ENCODE measurements at regions not wholly inside any gene's neighbourhood (a gene's known extent, or its start where the extent isn't known, plus 50 kb on each side); places are given as distances from the start of the nearest gene placed in this dataset.

DNA sequence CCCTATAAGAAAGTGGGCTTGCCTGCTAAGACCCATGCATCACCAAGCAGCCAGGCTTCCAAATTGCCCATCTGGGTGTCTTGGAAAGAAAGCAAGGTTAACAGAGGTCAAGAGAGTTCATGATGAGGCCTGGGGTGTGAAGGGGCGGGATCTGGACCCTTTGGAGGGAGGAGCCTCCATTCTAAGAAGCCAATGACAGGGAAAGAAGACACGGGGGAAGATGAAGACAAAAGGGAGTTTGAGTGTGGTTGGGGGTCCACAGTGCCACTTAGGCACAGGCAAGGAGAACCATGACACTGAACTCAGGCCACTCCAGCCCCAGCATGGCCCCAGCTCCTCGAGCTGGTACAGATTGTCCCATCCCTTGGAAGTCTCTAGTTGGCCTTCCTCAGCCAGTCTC, 350.2 kb upstream of the TSHZ3 start:
- no peak for DNase-seq (ENCODE audit: low read depth in 2 of 2, low spot score in 1 of 2)

DNA sequence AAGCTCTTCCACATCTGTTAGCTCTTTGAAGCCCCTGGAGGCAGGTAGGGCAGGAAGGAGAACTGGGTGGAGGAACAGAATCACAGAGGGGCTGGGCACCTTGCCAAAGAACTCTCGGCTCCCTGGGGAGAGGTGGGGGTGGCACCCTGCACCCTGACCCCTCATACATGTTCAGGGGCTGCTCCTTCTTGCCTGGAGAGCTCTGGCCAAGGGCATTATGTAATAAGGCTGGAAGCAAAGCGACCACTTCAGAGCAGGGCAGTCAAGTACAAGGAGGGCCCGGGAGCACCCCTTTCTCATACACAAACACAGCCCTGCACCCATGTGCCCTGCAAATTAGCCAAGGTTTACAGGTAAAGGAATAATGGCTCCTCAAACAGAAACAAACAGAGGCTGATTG, 351.9 kb upstream of the TSHZ3 start:
- DNase-seq (ENCODE audit: low read depth in 2 of 2, low spot score in 1 of 2) = no peak

DNA sequence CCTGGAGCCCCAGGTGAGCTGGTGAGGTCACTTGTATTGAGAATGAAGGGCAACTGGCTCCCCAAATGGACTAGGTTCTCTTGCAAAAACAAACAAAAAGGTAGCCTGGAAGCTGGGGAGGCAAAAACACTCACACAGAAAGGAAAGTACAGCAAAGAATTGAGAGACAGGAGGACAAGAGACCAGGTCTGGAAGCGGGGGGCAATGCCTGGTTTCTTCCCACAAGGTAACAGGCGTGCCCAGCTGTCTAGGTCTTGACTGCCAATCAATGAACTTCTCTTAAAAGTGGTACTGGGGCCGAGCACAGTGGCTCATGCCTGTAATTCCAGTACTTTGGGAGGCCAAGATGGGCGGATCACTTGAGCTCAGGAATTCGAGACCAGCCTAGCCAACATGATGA, 356.4 kb upstream of the TSHZ3 start:
- no peak for DNase-seq (ENCODE audit: low read depth in 2 of 2, low spot score in 1 of 2)

DNA sequence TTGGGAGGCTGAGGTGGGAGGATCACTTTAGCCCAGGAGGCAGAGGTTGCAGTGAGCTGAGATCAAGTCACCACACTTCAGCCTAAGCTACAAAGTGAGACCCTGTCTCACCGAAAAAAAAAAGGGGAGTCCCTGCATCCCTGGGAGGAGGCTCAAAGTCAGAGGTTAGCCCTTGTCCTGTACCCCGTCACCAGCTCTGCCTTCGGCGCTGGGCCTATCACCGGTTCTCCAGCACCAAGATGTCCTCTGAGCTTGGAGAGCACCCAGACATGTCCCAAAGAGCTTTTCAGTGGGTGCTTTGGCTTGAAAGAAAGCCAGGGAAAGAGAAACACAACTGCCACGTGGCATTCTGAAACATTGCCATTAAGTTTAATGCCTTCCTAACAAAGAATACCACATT, 356.9 kb upstream of the TSHZ3 start:
- no peak for DNase-seq (ENCODE audit: low read depth in 2 of 2, low spot score in 1 of 2)

DNA sequence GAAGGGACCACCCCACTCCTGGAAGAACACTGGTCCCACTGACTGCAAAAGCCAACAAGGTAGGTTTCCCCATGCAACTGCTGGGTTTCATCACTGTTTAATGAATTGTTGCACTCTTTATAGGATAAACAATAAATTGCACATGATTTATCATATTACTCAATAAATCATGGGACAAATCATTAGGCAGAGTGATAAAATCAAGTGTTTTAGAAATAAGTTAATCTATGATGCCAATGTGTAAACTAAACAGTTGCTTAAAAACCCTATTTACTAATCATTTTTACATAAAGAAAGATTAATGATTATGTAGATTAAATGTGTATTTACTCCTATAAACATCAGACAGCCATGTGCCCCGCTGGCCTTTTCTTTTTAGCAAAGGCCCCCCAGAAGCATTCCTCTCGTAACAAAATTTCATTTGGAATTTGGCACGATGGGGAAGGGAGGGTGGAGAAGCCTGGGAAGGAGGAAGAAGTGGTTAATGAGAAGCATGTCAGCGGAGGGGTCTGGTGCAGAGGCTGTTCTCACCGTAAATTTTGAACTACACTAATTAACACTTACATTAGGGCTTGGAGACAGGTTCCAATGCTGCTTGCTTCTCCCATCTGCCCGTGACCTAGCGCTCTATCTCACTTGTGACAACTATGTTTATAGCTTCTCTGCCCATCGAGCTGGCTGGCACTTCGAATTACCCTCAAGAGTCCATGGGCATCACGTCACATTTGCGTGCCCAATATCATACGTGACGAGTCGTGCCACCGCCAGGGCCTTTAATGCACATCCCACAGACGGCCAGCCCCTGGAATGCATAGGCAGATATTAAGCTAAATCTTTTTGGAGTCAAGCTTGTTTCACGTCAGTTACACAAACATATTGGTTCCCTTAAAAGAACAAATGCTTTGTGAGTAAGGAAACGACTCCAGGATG, 357.7 kb upstream of the TSHZ3 start:
- no peak for DNase-seq (ENCODE audit: low read depth in 2 of 2, low spot score in 1 of 2)

DNA sequence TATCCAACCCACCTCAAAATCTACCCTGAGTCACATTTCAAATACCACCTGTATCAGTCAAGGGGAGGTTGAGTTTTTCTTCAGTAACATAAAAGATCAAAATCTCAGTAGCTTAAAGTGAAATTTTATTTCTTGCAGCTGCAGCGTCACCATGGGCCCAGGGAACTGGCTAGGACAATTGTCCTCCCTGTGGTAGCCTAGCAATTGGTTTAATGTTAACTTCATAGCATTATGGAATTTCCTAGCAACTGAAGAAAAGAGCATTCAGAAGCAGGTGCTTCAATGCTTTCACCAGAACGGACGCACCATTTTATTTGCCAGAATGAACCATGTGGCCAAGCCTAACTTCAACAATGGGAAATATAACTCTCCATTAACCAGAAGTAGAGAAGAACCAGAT, 359.3 kb upstream of the TSHZ3 start:
- DNase-seq (ENCODE audit: low read depth in 2 of 2, low spot score in 1 of 2) = no peak

DNA sequence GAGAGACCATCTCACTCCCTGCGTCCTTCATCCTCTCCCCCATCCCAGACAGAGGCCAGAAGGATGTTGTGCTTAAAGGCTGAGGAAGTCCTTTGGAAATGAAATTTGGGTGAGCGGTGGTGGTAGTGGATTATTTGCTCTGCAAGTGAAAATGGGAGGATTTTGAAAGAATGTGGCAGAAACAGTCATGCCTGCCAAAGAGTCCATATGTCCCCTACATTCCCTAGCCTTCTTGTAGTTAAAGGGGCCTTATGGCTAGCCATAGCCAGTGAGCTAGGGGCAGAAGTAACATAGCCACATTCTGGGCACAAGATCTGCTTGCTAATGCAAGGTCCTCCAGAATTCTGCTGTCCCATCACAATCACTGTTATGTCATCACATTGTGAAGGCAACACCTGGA, 360.2 kb upstream of the TSHZ3 start:
- DNase-seq (ENCODE audit: low read depth in 2 of 2, low spot score in 1 of 2) = no peak

DNA sequence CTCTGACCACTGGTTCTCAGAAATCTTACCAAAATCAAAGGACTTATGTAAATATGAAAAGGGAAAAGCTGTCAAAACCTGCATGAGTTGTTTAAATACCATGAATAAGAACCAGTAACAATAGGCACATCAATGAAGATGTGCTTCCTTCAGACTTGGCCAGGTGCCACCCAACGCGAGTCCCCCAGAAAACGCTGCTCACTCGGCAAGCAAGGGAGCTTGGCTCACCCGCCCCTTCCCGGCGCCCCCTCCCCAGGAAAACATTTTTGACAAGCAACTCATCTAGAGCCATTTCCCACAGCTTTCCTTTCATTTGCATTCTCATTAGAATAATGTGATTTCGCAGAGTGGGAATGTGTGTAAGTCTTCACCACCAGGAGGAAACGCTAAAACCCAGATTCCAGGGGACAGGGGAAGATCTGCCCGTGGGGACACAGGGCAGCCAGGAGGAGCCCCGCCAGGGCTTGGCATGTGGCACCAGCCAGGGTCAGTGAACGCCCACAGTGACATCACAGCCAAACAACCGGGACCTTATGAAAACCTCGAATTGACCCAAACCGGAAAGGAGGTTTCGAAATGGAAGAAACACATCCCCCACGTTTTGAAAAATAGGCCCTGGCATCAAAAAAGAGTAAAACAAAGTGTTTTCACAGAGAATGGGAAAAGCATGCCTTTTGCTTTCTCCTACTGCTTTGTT, 366.2 kb upstream of the TSHZ3 start:
- no peak for DNase-seq (ENCODE audit: low read depth in 2 of 2, low spot score in 1 of 2)

DNA sequence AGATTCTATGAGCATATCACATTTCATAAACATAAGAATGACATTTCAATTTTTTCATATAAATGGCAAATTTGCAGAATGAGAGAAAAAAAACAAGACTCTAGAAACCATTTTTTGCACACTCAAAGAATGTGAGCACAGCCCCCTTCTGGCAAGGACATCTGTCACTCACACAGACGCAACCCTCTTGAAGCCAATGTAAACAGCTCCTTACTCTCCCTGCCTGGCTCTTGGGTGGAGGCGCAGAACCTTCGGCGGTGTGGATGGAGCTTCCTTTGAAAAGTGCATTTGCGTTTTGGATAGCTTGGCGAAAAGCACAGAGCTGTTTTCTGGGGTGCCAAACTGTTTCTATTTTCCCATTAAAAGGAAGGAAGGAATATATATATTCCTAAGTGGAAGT, 367.6 kb upstream of the TSHZ3 start:
- no peak for DNase-seq (ENCODE audit: low read depth in 2 of 2, low spot score in 1 of 2)

DNA sequence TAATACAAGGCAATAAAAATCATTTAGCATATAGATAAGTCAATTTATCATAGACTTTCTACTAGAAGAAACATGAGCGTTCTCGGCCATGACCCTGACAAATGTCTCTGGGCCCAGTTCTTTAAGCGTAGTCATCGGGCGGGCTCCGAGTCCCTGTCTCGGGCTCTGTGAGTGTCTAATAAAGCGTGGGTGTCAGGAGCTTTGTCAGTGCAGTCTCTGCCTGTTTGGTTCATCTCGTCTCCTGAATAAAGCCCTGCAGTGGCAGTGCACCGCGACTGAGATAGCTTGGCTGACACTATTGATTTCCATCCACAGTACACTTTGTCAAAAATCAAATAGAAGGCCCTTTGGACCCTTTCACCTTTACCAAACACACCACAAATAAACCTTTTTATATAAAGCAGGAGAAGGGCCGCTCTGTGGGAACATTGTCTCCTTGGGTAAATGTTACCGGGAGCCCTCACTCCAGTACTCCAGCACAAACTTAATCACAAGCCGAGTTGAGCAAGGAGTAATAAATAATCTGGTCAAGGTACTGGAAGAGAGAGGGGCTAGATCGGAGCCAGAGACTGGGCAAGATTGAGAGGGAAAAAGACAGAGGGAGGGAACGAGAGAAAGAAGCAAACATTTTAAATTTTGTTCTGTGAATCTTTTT, 368.2 kb upstream of the TSHZ3 start:
- DNase-seq (ENCODE audit: low read depth in 2 of 2, low spot score in 1 of 2) = no peak

DNA sequence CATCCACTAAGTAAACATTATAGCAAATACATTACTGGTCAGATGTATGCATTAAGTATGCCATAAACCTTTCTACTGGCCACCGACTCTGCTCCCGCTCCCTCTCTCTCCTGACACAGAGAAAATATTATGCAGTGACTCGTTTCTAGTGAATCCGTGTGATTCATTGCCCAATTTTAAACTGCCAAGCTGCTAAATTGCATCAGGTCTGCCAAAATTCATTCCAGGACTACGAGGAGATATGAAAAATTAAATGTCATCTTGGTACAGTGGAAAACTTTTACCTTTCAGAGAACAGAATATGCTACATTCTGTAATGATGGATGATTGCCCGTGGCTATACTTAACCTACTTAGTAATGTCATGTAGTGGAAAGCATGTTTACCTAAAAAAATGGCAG, 368.8 kb upstream of the TSHZ3 start:
- no peak for DNase-seq (ENCODE audit: low read depth in 2 of 2, low spot score in 1 of 2)

DNA sequence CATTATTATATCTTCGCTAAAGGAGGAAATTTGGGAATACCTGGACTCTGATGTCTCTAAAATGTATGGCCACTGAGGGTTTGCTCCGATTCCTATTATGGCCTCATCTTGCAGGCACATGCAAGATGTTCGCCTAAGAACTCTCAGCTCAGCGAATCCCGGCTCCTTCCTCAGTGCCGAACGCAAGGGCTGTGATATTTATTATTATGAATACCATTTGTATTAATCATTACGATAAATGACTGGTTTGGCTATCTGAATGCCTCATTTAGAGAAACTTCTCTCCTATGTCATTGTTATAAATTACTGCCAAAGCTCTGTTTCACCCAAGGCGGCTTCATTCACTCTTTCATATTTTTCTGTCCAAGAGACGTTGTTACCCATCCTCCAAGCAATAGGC, 369.7 kb upstream of the TSHZ3 start:
- no peak for DNase-seq (ENCODE audit: low read depth in 2 of 2, low spot score in 1 of 2)

DNA sequence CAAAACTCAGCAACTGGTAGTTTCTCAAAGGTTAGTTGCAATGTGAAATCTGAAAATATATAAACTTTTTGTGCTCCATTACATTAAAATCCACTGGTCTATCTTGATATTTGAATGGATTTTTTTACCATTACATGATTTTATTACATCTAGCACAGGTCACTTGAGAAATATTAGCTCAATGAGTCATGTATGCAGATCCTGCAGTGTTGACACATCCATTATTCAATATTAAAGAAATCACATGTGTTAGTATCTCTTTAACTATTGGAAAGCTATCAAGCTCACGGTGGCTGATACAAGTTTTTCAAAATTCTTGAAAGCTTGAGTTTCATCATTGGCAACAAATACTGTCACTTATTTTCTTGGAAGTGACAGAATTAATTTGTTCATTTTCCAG, 373.9 kb upstream of the TSHZ3 start:
- DNase-seq (ENCODE audit: low read depth in 2 of 2, low spot score in 1 of 2) = no peak

DNA sequence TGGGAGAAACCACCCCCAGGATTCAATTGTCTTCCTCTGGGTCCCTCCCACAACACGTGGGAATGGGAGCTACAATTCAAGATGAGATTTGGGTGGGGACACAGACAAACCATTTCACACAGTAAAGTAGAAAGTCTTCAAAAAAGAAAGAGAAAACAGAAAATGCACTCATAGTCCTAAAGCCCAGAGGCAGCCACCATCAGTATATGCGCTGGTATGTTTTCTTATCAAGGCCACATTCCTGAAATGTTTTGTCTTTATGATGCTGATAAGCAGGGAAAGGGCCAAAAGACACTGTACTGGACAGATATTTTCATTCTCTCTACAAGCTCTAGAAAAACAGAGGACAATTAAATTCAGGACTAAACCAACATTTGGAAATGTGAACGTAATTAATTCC, 375.8 kb upstream of the TSHZ3 start:
- DNase-seq (ENCODE audit: low read depth in 2 of 2, low spot score in 1 of 2) = no peak

DNA sequence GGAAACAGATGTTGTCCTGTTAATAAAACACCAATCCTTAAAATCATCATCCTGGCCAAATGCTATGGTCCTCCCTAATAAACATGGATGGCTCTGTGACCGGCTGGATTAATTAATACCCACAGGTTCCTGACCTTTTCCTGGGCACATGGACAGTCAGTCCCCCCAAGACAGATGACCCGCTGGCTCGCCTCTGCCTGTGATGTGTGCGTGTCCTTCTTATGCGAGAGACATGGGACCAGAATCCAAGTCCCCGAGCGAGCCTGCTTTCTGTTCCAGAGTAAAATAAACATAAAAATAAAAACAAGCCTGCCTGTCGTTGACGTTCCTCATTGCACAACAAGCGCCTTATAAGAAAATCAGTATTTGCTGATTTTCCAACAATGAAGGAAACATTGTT, 378.3 kb upstream of the TSHZ3 start:
- no peak for DNase-seq (ENCODE audit: low read depth in 2 of 2, low spot score in 1 of 2)

DNA sequence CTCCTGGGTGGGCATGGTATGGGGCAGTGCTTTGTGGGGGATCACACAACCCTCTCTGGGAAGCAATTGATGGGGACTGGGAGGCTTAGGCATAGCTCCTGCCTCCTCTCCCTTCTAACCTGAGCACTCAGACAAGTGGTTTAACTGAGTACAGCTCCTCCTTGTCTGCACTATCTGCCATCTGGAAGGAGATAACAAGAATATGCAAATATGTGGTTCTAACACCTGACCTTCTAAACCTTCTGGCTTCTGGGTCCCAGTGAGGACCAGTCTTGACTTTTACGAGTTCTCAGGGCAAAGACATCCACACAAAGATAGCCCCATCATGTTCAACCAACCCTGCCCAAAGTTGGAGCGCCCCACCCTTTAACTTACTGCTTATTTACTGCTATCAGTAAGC, 381.0 kb upstream of the TSHZ3 start:
- DNase-seq (ENCODE audit: low read depth in 2 of 2, low spot score in 1 of 2) = no peak

DNA sequence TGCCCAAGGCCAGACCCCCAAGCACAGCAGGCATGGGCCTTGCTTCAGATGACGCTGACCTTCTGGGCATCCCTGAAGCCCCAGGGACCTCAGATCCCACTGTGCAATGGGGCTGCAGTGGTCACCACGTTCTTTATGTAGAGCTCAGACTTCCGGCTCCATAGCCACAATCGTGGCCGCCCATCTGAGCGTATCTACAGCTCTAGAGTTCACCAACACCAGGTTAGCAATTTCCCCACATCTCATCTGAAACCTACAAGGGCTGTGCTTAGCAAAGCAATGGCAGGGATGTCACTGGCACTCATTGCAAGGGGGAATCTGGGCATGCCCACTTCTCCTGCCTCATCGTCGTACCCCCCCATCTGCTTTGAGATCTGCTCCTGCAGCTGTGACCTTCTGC, 384.4 kb upstream of the TSHZ3 start:
- DNase-seq (ENCODE audit: low read depth in 2 of 2, low spot score in 1 of 2) = no peak

DNA sequence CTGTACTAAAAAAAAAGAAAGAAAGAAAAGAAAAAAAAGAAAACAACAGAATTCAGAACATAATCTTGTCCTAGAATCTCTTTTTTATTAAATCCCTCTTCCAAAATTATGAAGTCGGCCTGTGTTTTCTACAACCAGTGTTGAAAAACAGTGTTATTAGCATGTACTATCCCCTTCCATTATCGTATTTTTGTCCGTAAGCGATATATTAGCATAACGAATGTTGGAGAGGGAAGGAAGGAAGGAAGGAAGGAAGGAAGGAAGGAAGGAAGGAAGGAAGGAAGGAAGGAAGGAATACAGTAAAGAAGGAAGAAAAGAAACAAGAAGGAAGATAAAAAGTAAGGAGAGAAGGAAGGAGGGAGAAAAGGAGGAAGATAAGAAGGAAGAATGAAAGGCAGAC, 393.0 kb upstream of the TSHZ3 start:
- DNase-seq (ENCODE audit: low read depth in 2 of 2, low spot score in 1 of 2) = no peak

DNA sequence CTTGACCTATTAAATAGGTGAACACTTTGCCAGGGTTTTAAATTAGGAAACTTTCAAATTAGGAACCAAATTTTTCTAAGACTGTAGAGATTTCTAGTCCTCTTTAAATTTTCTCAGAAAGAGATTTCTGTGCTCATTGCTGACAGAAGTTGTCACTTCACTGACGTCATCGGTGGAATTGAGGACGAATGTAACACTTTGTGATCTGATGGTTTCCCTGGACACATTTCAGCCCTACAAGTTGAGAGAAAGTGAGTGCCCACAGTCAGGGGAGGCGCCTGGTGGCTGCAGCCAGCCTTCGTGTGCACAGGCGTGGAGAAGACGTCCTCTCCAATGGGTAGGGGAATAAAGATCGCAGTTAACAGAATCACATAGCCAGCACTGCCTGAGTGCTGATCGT, 396.5 kb upstream of the TSHZ3 start:
- no peak for DNase-seq (ENCODE audit: low read depth in 2 of 2, low spot score in 1 of 2)

DNA sequence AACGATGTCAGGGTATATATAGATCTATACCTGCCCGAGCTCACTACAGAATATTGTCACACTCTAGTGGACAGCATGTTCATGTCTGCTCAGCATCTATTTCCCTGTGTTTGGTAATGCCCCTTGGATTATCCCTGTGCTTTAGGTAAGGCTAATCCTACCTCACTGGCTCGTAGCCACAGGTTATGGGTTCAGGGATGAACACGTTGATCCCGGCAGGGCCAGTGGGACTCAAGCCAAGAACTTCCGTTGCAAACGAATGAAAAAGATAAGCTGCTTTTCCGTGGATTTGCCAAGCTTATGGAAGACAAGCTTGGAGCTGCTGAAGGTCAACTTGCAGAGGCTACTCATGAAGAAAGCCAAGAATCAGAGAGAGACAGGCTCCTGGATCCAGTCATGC, 400.0 kb upstream of the TSHZ3 start:
- DNase-seq (ENCODE audit: low read depth in 2 of 2, low spot score in 1 of 2) = no peak

DNA sequence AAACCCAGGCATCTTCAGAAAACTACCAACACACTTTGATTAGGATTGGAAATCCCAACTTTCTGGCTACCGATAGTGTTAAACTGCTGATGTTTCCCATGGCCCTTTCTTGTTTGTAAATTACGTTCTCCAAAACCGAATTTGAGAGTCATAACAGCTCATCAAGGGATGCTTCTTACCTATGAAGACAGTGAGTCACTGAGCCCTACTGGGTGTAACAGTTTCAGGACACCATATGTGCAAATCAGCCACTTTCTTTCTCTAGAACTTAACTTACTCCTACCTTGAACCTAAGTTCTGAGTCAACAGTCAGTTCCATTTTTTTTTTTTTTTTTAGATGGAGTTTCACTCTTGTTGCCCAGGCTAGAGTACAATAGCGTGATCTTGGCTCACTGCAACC, 410.1 kb upstream of the TSHZ3 start:
- no peak for DNase-seq (ENCODE audit: low read depth in 2 of 2, low spot score in 1 of 2)

DNA sequence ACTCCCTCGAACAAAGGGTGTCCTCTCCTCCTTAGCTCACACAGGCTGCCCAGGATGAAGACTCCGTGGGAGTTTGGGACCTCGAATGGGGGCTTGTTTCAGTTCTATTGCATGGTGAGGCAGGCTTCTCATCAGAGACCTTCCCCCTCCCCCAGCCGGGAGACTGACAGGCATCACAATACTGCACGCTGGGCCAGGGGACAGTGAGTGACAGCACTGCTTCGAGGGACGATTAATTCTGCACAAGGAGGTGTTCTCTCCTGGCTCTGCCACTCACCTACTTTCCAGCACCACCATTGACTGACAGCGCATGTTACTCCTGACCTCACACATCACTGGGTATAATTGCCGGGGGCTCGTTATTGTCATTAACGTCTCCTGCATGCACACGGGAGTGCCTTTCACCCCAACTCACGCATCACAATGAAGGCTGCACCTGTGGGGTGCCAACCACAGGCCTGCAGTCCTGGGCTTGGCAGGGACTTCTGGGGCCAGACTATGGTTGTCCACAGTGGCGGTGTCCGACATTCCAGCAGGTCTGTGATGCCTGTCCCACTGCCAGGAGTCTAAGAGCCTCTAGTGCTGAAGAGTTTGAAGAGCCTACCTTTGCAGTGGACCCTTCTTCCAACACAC, 412.2 kb upstream of the TSHZ3 start:
- DNase-seq (ENCODE audit: low read depth in 2 of 2, low spot score in 1 of 2) = no peak

All from stimulated activated CD8-positive, alpha-beta memory T cell treated with anti-CD3 and anti-CD28 coated beads, Interleukin-4, amount 100 ng/mL, for 1 hour (primary cell).